Suprapubic skin (tissue), 4 donors: ENCODE measurements at regions not wholly inside any gene's neighbourhood (a gene's known extent, or its start where the extent isn't known, plus 50 kb on each side); places are given as distances from the start of the nearest gene placed in this dataset.

ENCODE experiments used
- EP300 ChIP-seq: sonication (generic); formaldehyde crosslinking; IDR thresholded peaks from one replicate; pipeline ENCODE4 v1.6.1; 2017; ENCODE audit warnings: antibody characterized with exemption
- POLR2A ChIP-seq, 2 donors: fragments of 450-650 bp; IDR thresholded peaks; one replicate each; pipeline ENCODE4 v1.6.1; 2017; ENCODE audit warnings: antibody characterized with exemption in 2 of 2, mild to moderate bottlenecking in 2 of 2, moderate library complexity in 2 of 2
- POLR2AphosphoS5 ChIP-seq, 3 donors: sonication (generic); formaldehyde crosslinking; IDR thresholded peaks; one replicate each; pipeline ENCODE4 v1.6.1; 2017; ENCODE audit warnings: antibody characterized with exemption in 3 of 3
- TF ChIP-seq, protein P1 (sequence below), 2 donors: fragments of 200-600 bp in 1 of 2; fragments of 450-650 bp in 1 of 2; sonication (generic) in 1 of 2; IDR thresholded peaks; one replicate each; pipeline ENCODE4 v1.5.1; 2016 to 2019; ENCODE audit warnings: antibody characterized with exemption in 2 of 2, mild to moderate bottlenecking in 1 of 2, moderate library complexity in 1 of 2

DNA sequence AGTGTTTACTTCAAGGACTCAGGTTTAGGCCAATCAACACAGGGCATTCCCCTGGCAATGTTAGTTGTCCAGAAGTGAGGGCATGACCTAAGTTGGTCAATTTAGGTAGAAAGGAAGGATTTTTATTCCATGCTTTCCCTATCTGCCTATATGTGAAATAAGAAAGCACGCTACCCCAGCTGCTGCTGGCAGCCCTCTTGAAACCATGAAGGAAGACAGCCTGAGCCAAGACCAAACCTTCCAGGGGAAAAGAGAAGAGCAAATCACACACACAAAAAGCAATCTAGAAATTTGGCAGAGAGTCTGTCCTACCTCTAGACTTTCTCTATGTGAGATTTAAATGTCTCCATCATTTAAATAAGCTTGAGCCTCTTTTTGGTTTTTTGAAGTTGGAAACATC, 387.6 kb downstream of the TNS1 start:
- TF ChIP-seq, protein P1, sequence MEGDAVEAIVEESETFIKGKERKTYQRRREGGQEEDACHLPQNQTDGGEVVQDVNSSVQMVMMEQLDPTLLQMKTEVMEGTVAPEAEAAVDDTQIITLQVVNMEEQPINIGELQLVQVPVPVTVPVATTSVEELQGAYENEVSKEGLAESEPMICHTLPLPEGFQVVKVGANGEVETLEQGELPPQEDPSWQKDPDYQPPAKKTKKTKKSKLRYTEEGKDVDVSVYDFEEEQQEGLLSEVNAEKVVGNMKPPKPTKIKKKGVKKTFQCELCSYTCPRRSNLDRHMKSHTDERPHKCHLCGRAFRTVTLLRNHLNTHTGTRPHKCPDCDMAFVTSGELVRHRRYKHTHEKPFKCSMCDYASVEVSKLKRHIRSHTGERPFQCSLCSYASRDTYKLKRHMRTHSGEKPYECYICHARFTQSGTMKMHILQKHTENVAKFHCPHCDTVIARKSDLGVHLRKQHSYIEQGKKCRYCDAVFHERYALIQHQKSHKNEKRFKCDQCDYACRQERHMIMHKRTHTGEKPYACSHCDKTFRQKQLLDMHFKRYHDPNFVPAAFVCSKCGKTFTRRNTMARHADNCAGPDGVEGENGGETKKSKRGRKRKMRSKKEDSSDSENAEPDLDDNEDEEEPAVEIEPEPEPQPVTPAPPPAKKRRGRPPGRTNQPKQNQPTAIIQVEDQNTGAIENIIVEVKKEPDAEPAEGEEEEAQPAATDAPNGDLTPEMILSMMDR (IDR thresholded peaks at IDR 0.05), result no peak
- TF ChIP-seq POLR2AphosphoS5 (IDR thresholded peaks at IDR 0.05), result no peak
- TF ChIP-seq POLR2A (IDR thresholded peaks at IDR 0.05), result no peak
- TF ChIP-seq EP300, result no peak
